ENCODE measurements at regions not wholly inside any gene's neighbourhood (a gene's known extent, or its start where the extent isn't known, plus 50 kb on each side); places are given as distances from the start of the nearest gene placed in this dataset.

DNA sequence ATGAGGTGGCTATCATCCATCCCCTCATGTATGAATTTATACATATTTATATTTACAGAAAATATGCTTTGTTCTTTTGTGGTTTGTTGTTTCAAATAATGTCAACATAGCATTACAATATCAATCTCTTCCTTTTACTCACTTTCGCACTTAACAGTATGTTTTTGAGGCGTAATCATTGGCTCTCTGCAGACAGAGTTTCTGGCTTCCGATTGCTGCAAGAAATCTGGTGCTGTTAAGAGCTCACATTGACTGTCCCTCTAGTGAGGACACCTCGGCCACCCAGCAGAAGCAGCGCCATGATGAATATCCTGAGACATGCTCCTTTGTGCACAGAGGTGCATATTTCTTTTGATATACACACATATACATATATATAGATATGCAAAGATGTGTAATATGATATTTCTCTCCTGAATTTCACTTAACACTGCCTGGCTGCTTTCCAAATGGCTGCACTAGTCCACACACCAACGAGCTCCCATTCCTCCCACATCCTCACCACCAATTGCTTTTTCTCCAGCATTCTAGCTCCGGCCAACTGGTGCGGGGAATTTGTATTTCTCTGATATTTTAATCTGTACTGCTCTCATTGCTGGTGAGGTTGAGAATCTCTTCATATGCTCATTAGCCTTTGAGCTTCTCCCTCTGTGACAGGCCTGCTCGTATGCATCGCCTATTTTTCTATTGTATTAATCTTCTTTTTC lies 248.4 kb downstream of the SIPA1L2 start:
- Histone ChIP-seq H3K36me3 (ENCODE audit: control insufficient read depth, insufficient read depth, low read length) (no peaks in the 10 kb centered on the region), H3K27me3 (replicated peaks; ENCODE audit: control insufficient read depth, insufficient read depth, low read length) (no peaks in the 10 kb centered on the region), H3K4me3 (ENCODE audit: low read depth, low read length) (no peak overlapping the region), H3K9me3 (no peaks in the 10 kb centered on the region), H3K4me1 (peaks cover 35% of the 10 kb centered on the region)
- no TSS peak for BruUV-seq (replicated peaks)
- H3K27ac Mint-ChIP-seq (ENCODE audit: unreplicated experiment) = no peak overlapping the region
- POLR2A ChIA-PET = interaction anchor here (0.8 kb wide), 1 partner anchor 111 kb away, joined by 10 read pairs; no protein-coding TSS in a partner anchor
- DNase-seq = no peak
- peaks cover 34% of the 10 kb centered on the region for H3K4me1 Mint-ChIP-seq (ENCODE audit: low read depth, unreplicated experiment)
- peak overlapping the region; percentile 5 for H3K4me3 Mint-ChIP-seq (ENCODE audit: unreplicated experiment)
- TF ChIP-seq, protein P1, sequence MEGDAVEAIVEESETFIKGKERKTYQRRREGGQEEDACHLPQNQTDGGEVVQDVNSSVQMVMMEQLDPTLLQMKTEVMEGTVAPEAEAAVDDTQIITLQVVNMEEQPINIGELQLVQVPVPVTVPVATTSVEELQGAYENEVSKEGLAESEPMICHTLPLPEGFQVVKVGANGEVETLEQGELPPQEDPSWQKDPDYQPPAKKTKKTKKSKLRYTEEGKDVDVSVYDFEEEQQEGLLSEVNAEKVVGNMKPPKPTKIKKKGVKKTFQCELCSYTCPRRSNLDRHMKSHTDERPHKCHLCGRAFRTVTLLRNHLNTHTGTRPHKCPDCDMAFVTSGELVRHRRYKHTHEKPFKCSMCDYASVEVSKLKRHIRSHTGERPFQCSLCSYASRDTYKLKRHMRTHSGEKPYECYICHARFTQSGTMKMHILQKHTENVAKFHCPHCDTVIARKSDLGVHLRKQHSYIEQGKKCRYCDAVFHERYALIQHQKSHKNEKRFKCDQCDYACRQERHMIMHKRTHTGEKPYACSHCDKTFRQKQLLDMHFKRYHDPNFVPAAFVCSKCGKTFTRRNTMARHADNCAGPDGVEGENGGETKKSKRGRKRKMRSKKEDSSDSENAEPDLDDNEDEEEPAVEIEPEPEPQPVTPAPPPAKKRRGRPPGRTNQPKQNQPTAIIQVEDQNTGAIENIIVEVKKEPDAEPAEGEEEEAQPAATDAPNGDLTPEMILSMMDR (IDR thresholded peaks at IDR 0.05; ENCODE audit: insufficient read depth in 1 of 2, low read depth in 1 of 2, low read length in 1 of 2, severe bottlenecking in 1 of 2, unreplicated experiment in 1 of 2) = no peak
- intact Hi-C loops (cut with micrococcal nuclease; ENCODE audit: unreplicated experiment) = loop anchor here (1.0 to 10.0 kb wide), 2 partner anchors 14 to 173 kb away; no protein-coding TSS in a partner anchor
- CTCF ChIA-PET = no interaction called here
- no peaks in the 10 kb centered on the region for H3K27me3 Mint-ChIP-seq (ENCODE audit: insufficient read depth, unreplicated experiment)
- H3K9me3 Mint-ChIP-seq (ENCODE audit: unreplicated experiment) = no peaks in the 10 kb centered on the region
- H3K36me3 Mint-ChIP-seq (ENCODE audit: insufficient read depth, unreplicated experiment) = peaks cover 9% of the 10 kb centered on the region

GRCh38 chr1:232380596-232380995 lies 249.3 kb downstream of the SIPA1L2 start:
- H3K4me1 ChIP-seq = peaks cover 35% of the 10 kb centered on the region

GRCh38 chr1:232380131-232380530 lies 249.8 kb downstream of the SIPA1L2 start:
- Mint-ChIP-seq H3K9me3 (ENCODE audit: unreplicated experiment) (no peaks in the 10 kb centered on the region), H3K27me3 (ENCODE audit: insufficient read depth, unreplicated experiment) (no peaks in the 10 kb centered on the region), H3K4me1 (ENCODE audit: low read depth, unreplicated experiment) (peaks cover 34% of the 10 kb centered on the region), H3K27ac (ENCODE audit: unreplicated experiment) (peak overlapping the region; percentile 78), H3K4me3 (ENCODE audit: unreplicated experiment) (no peak overlapping the region), H3K36me3 (ENCODE audit: insufficient read depth, unreplicated experiment) (peaks cover 9% of the 10 kb centered on the region)
- H3K4me3 ChIP-seq (ENCODE audit: low read depth, low read length) = no peak overlapping the region
- TF ChIP-seq, protein P1 (IDR thresholded peaks at IDR 0.05; ENCODE audit: insufficient read depth in 1 of 2, low read depth in 1 of 2, low read length in 1 of 2, severe bottlenecking in 1 of 2, unreplicated experiment in 1 of 2) = no peak
- no peaks in the 10 kb centered on the region for H3K27me3 ChIP-seq (replicated peaks; ENCODE audit: control insufficient read depth, insufficient read depth, low read length)
- intact Hi-C loops (cut with micrococcal nuclease; ENCODE audit: unreplicated experiment) = loop anchor here (10.0 kb wide), 1 partner anchor 175 kb away; no protein-coding TSS in a partner anchor
- no peaks in the 10 kb centered on the region for H3K36me3 ChIP-seq (ENCODE audit: control insufficient read depth, insufficient read depth, low read length)
- H3K9me3 ChIP-seq = no peaks in the 10 kb centered on the region
- ChIA-PET CTCF (no interaction called here), POLR2A (no interaction called here)
- peaks cover 35% of the 10 kb centered on the region for H3K4me1 ChIP-seq
- BruUV-seq (replicated peaks) = no TSS peak
- no peak for DNase-seq

More at GRCh38 chr1:232380596-232380995, 249.3 kb downstream of the SIPA1L2 start:
- Mint-ChIP-seq H3K27me3 (ENCODE audit: insufficient read depth, unreplicated experiment) (no peaks in the 10 kb centered on the region), H3K9me3 (ENCODE audit: unreplicated experiment) (no peaks in the 10 kb centered on the region), H3K4me3 (ENCODE audit: unreplicated experiment) (peak overlapping the region; percentile 37), H3K27ac (ENCODE audit: unreplicated experiment) (peak overlapping the region; percentile 78), H3K36me3 (ENCODE audit: insufficient read depth, unreplicated experiment) (peaks cover 9% of the 10 kb centered on the region), H3K4me1 (ENCODE audit: low read depth, unreplicated experiment) (peaks cover 34% of the 10 kb centered on the region)
- intact Hi-C loops (cut with micrococcal nuclease; ENCODE audit: unreplicated experiment) = loop anchor here (10.0 kb wide), 1 partner anchor 174 kb away; no protein-coding TSS in a partner anchor
- ChIA-PET CTCF (no interaction called here), POLR2A (no interaction called here)
- no peak overlapping the region for H3K4me3 ChIP-seq (ENCODE audit: low read depth, low read length)
- H3K36me3 ChIP-seq (ENCODE audit: control insufficient read depth, insufficient read depth, low read length) = no peaks in the 10 kb centered on the region
- DNase-seq = no peak
- TF ChIP-seq, protein P1 (IDR thresholded peaks at IDR 0.05; ENCODE audit: insufficient read depth in 1 of 2, low read depth in 1 of 2, low read length in 1 of 2, severe bottlenecking in 1 of 2, unreplicated experiment in 1 of 2) = no peak
- BruUV-seq (replicated peaks) = no TSS peak
- no peaks in the 10 kb centered on the region for H3K9me3 ChIP-seq
- H3K27me3 ChIP-seq (replicated peaks; ENCODE audit: control insufficient read depth, insufficient read depth, low read length) = no peaks in the 10 kb centered on the region
